ENCODE measurements at regions not wholly inside any gene's neighbourhood (a gene's known extent, or its start where the extent isn't known, plus 50 kb on each side); places are given as distances from the start of the nearest gene placed in this dataset.

GRCh38 chr1:102107441-102107840 lies 110.7 kb upstream of the OLFM3 start:
- TF ChIP-seq SMC3 (IDR thresholded peaks at IDR 0.05; ENCODE audit: low read depth, low read length) = no peak
- no peak for TF ChIP-seq CTCF (IDR thresholded peaks at IDR 0.05)
- no peak for TF ChIP-seq PBX3 (IDR thresholded peaks at IDR 0.05)
- TF ChIP-seq MAX (IDR thresholded peaks at IDR 0.05; ENCODE audit: low read depth) = no peak
- no peak for TF ChIP-seq SIN3A (IDR thresholded peaks at IDR 0.05; ENCODE audit: borderline replicate concordance, low read depth, low read length)
- TF ChIP-seq CHD2 (IDR thresholded peaks at IDR 0.05; ENCODE audit: low read length, partially characterized antibody) = no peak
